ENCODE measurements at regions not wholly inside any gene's neighbourhood (a gene's known extent, or its start where the extent isn't known, plus 50 kb on each side); places are given as distances from the start of the nearest gene placed in this dataset.

DNA sequence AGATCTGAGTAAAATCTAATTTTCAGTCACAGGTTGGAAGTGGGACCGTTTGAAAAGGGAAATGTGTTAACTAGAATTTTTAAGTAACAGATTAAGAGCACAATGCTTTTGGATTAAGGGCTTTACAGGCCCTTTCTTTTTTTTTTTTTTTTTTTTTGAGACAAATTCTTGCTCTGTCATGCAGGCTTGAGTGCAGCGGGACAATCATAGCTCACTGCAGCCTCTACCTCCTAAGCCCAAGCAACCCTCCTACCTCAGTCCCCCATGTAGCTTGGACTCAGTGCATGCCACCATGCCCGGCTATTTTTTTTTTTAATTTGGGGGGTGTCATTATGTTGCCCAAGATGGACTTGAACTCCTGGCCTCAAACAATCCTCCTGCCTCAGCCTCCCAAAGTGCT, 363.7 kb downstream of the LIG4 start:
- Histone ChIP-seq H3K27ac (no peak overlapping the region), H3K9me3 (no peaks in the 10 kb centered on the region), H3K4me3 (no peak overlapping the region), H3K36me3 (no peaks in the 10 kb centered on the region), H3K4me1 (no peaks in the 10 kb centered on the region), H3K27me3 (no peaks in the 10 kb centered on the region)
- TF ChIP-seq, protein P1, sequence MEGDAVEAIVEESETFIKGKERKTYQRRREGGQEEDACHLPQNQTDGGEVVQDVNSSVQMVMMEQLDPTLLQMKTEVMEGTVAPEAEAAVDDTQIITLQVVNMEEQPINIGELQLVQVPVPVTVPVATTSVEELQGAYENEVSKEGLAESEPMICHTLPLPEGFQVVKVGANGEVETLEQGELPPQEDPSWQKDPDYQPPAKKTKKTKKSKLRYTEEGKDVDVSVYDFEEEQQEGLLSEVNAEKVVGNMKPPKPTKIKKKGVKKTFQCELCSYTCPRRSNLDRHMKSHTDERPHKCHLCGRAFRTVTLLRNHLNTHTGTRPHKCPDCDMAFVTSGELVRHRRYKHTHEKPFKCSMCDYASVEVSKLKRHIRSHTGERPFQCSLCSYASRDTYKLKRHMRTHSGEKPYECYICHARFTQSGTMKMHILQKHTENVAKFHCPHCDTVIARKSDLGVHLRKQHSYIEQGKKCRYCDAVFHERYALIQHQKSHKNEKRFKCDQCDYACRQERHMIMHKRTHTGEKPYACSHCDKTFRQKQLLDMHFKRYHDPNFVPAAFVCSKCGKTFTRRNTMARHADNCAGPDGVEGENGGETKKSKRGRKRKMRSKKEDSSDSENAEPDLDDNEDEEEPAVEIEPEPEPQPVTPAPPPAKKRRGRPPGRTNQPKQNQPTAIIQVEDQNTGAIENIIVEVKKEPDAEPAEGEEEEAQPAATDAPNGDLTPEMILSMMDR (IDR thresholded peaks at IDR 0.05): no peak
- ATAC-seq: no peak
- no peak for DNase-seq
- intact Hi-C loops (cut with DNase I): no loop called here

DNA sequence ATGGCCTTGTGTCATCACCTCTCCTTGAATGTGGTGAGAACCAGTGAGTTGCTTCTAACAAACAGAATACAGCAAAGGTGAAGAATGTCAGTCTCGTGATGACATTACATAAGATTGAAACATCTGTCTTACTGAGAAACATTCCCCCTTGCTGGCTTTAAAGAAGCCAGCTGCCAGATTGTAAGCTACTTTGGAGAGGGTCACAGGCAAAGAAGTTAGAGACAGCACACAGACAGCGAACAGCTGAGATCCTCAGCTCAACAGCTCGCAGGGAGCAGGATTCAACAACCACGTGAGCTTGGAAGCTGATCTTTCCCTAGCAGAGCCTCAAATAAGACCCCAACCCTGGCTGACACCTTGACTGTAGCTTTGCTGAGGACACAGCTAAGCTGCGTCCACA, 367.9 kb downstream of the LIG4 start:
- Histone ChIP-seq H3K36me3 (no peaks in the 10 kb centered on the region), H3K27ac (no peak overlapping the region), H3K9me3 (no peaks in the 10 kb centered on the region), H3K4me1 (no peaks in the 10 kb centered on the region), H3K27me3 (no peaks in the 10 kb centered on the region), H3K4me3 (no peak overlapping the region)
- ATAC-seq: no peak
- TF ChIP-seq, protein P1 (IDR thresholded peaks at IDR 0.05): no peak
- intact Hi-C loops (cut with DNase I): no loop called here
- peak in 2 of 4 donors; percentile 62 to 82 for DNase-seq

DNA sequence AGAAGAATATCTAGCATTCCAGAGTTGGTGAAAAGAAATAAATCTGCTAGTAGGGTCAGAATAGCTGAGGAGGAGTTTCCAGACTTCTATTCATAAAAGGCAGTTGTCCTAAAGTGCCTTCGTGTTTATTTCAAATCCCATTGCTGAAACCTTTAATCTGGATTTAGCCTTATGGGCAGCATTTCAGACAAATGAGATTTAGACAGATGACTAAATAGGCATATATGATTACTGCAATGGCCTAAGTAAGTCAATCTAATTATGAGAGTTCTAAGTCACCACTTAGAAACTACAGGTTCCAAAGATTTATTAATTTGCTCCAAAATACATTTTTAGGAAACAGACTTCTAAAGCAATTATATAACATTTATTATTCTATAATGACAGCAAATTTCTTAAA, 368.7 kb downstream of the LIG4 start:
- no peaks in the 10 kb centered on the region for H3K36me3 ChIP-seq
- H3K4me1 ChIP-seq: no peaks in the 10 kb centered on the region
- ATAC-seq (no peak), DNase-seq (no peak)
- no peaks in the 10 kb centered on the region for H3K27me3 ChIP-seq
- no peak overlapping the region for H3K4me3 ChIP-seq
- intact Hi-C loops (cut with DNase I): no loop called here
- H3K9me3 ChIP-seq: no peaks in the 10 kb centered on the region
- H3K27ac ChIP-seq: no peak overlapping the region
- TF ChIP-seq, protein P1 (IDR thresholded peaks at IDR 0.05): no peak

DNA sequence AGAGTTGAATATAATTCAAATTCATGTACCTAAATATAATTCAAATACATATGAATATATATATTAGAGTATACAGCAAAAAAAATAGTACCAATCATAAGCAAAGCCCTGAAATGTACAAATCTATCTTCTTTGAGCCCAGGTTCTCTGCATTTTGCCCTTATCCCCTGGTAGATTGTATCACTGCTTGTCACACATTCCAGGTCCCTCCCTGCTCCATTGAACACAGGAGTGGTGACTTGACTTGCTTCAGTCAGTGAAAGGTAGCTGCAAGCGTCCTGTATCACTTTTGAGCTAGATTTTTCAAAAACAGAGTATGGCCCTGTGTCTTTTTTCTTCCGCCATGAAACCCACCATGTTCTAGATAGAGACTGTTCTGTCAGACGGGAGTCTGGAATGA, 369.4 kb downstream of the LIG4 start:
- H3K27ac ChIP-seq: no peak overlapping the region

DNA sequence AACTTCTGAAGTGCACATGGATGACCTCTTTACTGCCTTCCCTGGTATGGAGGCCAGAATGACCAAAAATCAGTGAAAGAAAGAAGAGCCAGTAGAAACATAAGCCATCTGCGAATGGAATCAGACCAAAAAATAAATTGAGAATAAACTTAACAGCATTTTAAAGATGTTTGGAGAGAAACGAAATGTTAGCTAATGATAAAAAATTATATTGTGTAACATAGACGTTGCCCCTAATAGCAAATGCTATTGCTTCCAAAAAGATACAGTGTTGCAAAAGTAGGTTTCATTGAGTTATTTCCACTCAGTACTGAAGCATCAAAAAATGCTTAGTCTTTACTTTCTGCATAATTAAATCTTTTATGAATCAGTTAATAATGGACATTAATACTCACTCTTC, 371.7 kb downstream of the LIG4 start:
- H3K4me3 ChIP-seq: no peak overlapping the region

More for the DNA sequence above, 369.4 kb downstream of the LIG4 start:
- no peaks in the 10 kb centered on the region for H3K4me1 ChIP-seq
- ATAC-seq (no peak), DNase-seq (no peak)
- H3K27me3 ChIP-seq: no peaks in the 10 kb centered on the region
- intact Hi-C loops (cut with DNase I): no loop called here
- no peak overlapping the region for H3K4me3 ChIP-seq
- TF ChIP-seq, protein P1 (IDR thresholded peaks at IDR 0.05): no peak
- H3K9me3 ChIP-seq: no peaks in the 10 kb centered on the region
- H3K36me3 ChIP-seq: no peaks in the 10 kb centered on the region

More for the DNA sequence above, 371.7 kb downstream of the LIG4 start:
- H3K4me1 ChIP-seq: no peaks in the 10 kb centered on the region
- TF ChIP-seq, protein P1 (IDR thresholded peaks at IDR 0.05): no peak
- intact Hi-C loops (cut with DNase I): no loop called here
- no peaks in the 10 kb centered on the region for H3K9me3 ChIP-seq
- no peak overlapping the region for H3K27ac ChIP-seq
- ATAC-seq (no peak), DNase-seq (peak in 2 of 4 donors; percentile 61 to 71)
- H3K36me3 ChIP-seq: no peaks in the 10 kb centered on the region
- H3K27me3 ChIP-seq: no peaks in the 10 kb centered on the region

Measured in left lung (tissue), 4 donors.